ENCODE measurements at regions not wholly inside any gene's neighbourhood (a gene's known extent, or its start where the extent isn't known, plus 50 kb on each side); places are given as distances from the start of the nearest gene placed in this dataset.
"Not testable (repeated sequence)": the region's sequence is repeated elsewhere in the genome, so short reads cannot be mapped to it uniquely, and the experiment has no call there.

- Mint-ChIP-seq H3K9me3 (no peaks in the 10 kb centered on the region), H3K4me1 (ENCODE audit: low read depth) (no peaks in the 10 kb centered on the region), H3K27ac (no peak overlapping the region), H3K4me3 (ENCODE audit: low read depth) (no peak overlapping the region), H3K36me3 (ENCODE audit: low read depth) (no peaks in the 10 kb centered on the region), H3K27me3 (ENCODE audit: low read depth) (no peaks in the 10 kb centered on the region)
- intact Hi-C loops (cut with micrococcal nuclease): no loop called here
- DNase-seq (ENCODE audit: low spot score): no peak
These were observed 145.3 kb downstream of the PLK2 start for GRCh38 chr5:58314356-58315210.

GRCh38 chr5:58312299-58312698 is 147.6 kb downstream of the PLK2 start:
- Mint-ChIP-seq H3K4me1 (ENCODE audit: low read depth) (no peaks in the 10 kb centered on the region), H3K36me3 (ENCODE audit: low read depth) (no peaks in the 10 kb centered on the region), H3K9me3 (no peaks in the 10 kb centered on the region), H3K27me3 (ENCODE audit: low read depth) (no peaks in the 10 kb centered on the region), H3K27ac (no peak overlapping the region), H3K4me3 (ENCODE audit: low read depth) (no peak overlapping the region)
- DNase-seq (ENCODE audit: low spot score): no peak
- intact Hi-C loops (cut with micrococcal nuclease): no loop called here

GRCh38 chr5:58311526-58311925 is 148.4 kb downstream of the PLK2 start:
- Mint-ChIP-seq H3K36me3 (ENCODE audit: low read depth) (no peaks in the 10 kb centered on the region), H3K9me3 (no peaks in the 10 kb centered on the region), H3K27ac (no peak overlapping the region), H3K4me1 (ENCODE audit: low read depth) (no peaks in the 10 kb centered on the region), H3K4me3 (ENCODE audit: low read depth) (no peak overlapping the region), H3K27me3 (ENCODE audit: low read depth) (no peaks in the 10 kb centered on the region)
- no peak for DNase-seq (ENCODE audit: low spot score)
- intact Hi-C loops (cut with micrococcal nuclease): no loop called here

- H3K27ac Mint-ChIP-seq; H3K9me3 Mint-ChIP-seq; H3K4me1 Mint-ChIP-seq (ENCODE audit: low read depth); H3K36me3 Mint-ChIP-seq (ENCODE audit: low read depth); DNase-seq (ENCODE audit: low spot score); intact Hi-C loops (cut with micrococcal nuclease); H3K27me3 Mint-ChIP-seq (ENCODE audit: low read depth); H3K4me3 Mint-ChIP-seq (ENCODE audit: low read depth): not testable (repeated sequence)
These were observed 151.5 kb downstream of the PLK2 start for GRCh38 chr5:58308384-58308783.

- Mint-ChIP-seq H3K9me3 (no peaks in the 10 kb centered on the region), H3K36me3 (ENCODE audit: low read depth) (no peaks in the 10 kb centered on the region), H3K27ac (no peak overlapping the region), H3K4me3 (ENCODE audit: low read depth) (no peak overlapping the region), H3K4me1 (ENCODE audit: low read depth) (no peaks in the 10 kb centered on the region), H3K27me3 (ENCODE audit: low read depth) (peaks cover 3% of the 10 kb centered on the region)
- no peak for DNase-seq (ENCODE audit: low spot score)
- intact Hi-C loops (cut with micrococcal nuclease): no loop called here
These were observed 159.5 kb downstream of the PLK2 start for GRCh38 chr5:58300346-58300895.

- Mint-ChIP-seq H3K27me3 (ENCODE audit: low read depth) (peaks cover 5% of the 10 kb centered on the region), H3K9me3 (no peaks in the 10 kb centered on the region)
These were observed 160.6 kb downstream of the PLK2 start for GRCh38 chr5:58299256-58299655.

GRCh38 chr5:58294598-58295305 is 165.1 kb downstream of the PLK2 start:
- Mint-ChIP-seq H3K36me3 (ENCODE audit: low read depth) (no peaks in the 10 kb centered on the region), H3K27ac (no peak overlapping the region), H3K4me1 (ENCODE audit: low read depth) (peaks cover 4% of the 10 kb centered on the region), H3K9me3 (no peaks in the 10 kb centered on the region), H3K4me3 (ENCODE audit: low read depth) (no peak overlapping the region), H3K27me3 (ENCODE audit: low read depth) (peaks cover 2% of the 10 kb centered on the region)
- DNase-seq (ENCODE audit: low spot score): no peak
- intact Hi-C loops (cut with micrococcal nuclease): no loop called here

More at GRCh38 chr5:58299256-58299655, 160.6 kb downstream of the PLK2 start:
- Mint-ChIP-seq H3K4me1 (ENCODE audit: low read depth) (peaks cover 4% of the 10 kb centered on the region), H3K36me3 (ENCODE audit: low read depth) (no peaks in the 10 kb centered on the region), H3K27ac (no peak overlapping the region), H3K4me3 (ENCODE audit: low read depth) (no peak overlapping the region)
- DNase-seq (ENCODE audit: low spot score): no peak
- intact Hi-C loops (cut with micrococcal nuclease): no loop called here

GRCh38 chr5:58288275-58288674 is 171.6 kb downstream of the PLK2 start:
- H3K27me3 Mint-ChIP-seq (ENCODE audit: low read depth); H3K4me3 Mint-ChIP-seq (ENCODE audit: low read depth); H3K9me3 Mint-ChIP-seq; H3K4me1 Mint-ChIP-seq (ENCODE audit: low read depth); H3K36me3 Mint-ChIP-seq (ENCODE audit: low read depth); DNase-seq (ENCODE audit: low spot score); H3K27ac Mint-ChIP-seq; intact Hi-C loops (cut with micrococcal nuclease): not testable (repeated sequence)

GRCh38 chr5:58286741-58287140 is 173.1 kb downstream of the PLK2 start:
- Mint-ChIP-seq H3K4me1 (ENCODE audit: low read depth) (no peaks in the 10 kb centered on the region), H3K27ac (no peak overlapping the region)
- intact Hi-C loops (cut with micrococcal nuclease): no loop called here

GRCh38 chr5:58285900-58286299 is 174.0 kb downstream of the PLK2 start:
- Mint-ChIP-seq H3K9me3 (no peaks in the 10 kb centered on the region), H3K36me3 (ENCODE audit: low read depth) (no peaks in the 10 kb centered on the region), H3K27me3 (ENCODE audit: low read depth) (peaks cover 8% of the 10 kb centered on the region), H3K27ac (no peak overlapping the region), H3K4me3 (ENCODE audit: low read depth) (no peak overlapping the region), H3K4me1 (ENCODE audit: low read depth) (no peaks in the 10 kb centered on the region)
- no peak for DNase-seq (ENCODE audit: low spot score)
- intact Hi-C loops (cut with micrococcal nuclease): no loop called here

More at GRCh38 chr5:58286741-58287140, 173.1 kb downstream of the PLK2 start:
- Mint-ChIP-seq H3K36me3 (ENCODE audit: low read depth) (no peaks in the 10 kb centered on the region), H3K4me3 (ENCODE audit: low read depth) (no peak overlapping the region), H3K9me3 (no peaks in the 10 kb centered on the region), H3K27me3 (ENCODE audit: low read depth) (peaks cover under 1% of the 10 kb centered on the region)
- DNase-seq (ENCODE audit: low spot score): no peak

- intact Hi-C loops (cut with micrococcal nuclease): no loop called here
These were observed 175.0 kb downstream of the PLK2 start for GRCh38 chr5:58284886-58285285.

GRCh38 chr5:58281189-58281588 is 178.7 kb downstream of the PLK2 start:
- H3K9me3 Mint-ChIP-seq: no peaks in the 10 kb centered on the region
- intact Hi-C loops (cut with micrococcal nuclease): no loop called here
- no peaks in the 10 kb centered on the region for H3K36me3 Mint-ChIP-seq (ENCODE audit: low read depth)
- peaks cover 11% of the 10 kb centered on the region for H3K4me1 Mint-ChIP-seq (ENCODE audit: low read depth)
- no peak overlapping the region for H3K4me3 Mint-ChIP-seq (ENCODE audit: low read depth)
- H3K27me3 Mint-ChIP-seq (ENCODE audit: low read depth): peaks cover 8% of the 10 kb centered on the region
- H3K27ac Mint-ChIP-seq: no peak overlapping the region
- DNase-seq (ENCODE audit: low spot score): no peak

More at GRCh38 chr5:58284886-58285285, 175.0 kb downstream of the PLK2 start:
- no peaks in the 10 kb centered on the region for H3K36me3 Mint-ChIP-seq (ENCODE audit: low read depth)
- H3K27me3 Mint-ChIP-seq (ENCODE audit: low read depth): peaks cover 8% of the 10 kb centered on the region
- H3K4me1 Mint-ChIP-seq (ENCODE audit: low read depth): peaks cover under 1% of the 10 kb centered on the region
- H3K4me3 Mint-ChIP-seq (ENCODE audit: low read depth): no peak overlapping the region
- H3K27ac Mint-ChIP-seq: no peak overlapping the region
- DNase-seq (ENCODE audit: low spot score): no peak
- H3K9me3 Mint-ChIP-seq: no peaks in the 10 kb centered on the region

GRCh38 chr5:58279259-58279658 is 180.6 kb downstream of the PLK2 start:
- no peak overlapping the region for H3K27ac Mint-ChIP-seq
- H3K4me3 Mint-ChIP-seq (ENCODE audit: low read depth): no peak overlapping the region
- H3K4me1 Mint-ChIP-seq (ENCODE audit: low read depth): peaks cover 11% of the 10 kb centered on the region
- intact Hi-C loops (cut with micrococcal nuclease): no loop called here
- no peaks in the 10 kb centered on the region for H3K36me3 Mint-ChIP-seq (ENCODE audit: low read depth)
- no peaks in the 10 kb centered on the region for H3K9me3 Mint-ChIP-seq
- DNase-seq (ENCODE audit: low spot score): no peak
- peaks cover 8% of the 10 kb centered on the region for H3K27me3 Mint-ChIP-seq (ENCODE audit: low read depth)
